CD14-positive monocyte (primary cell): ENCODE measurements at regions not wholly inside any gene's neighbourhood (a gene's known extent, or its start where the extent isn't known, plus 50 kb on each side); places are given as distances from the start of the nearest gene placed in this dataset.

ENCODE experiments used
- DNase-seq, 3 donors: peaks; one replicate each; pipeline ENCODE4 v3.0.0-alpha.2; 2011 to 2022
- H2AFZ ChIP-seq: 2 replicates; pipeline ENCODE4 v1.6.0; 2012; ENCODE audit warnings: mild to moderate bottlenecking, low read depth, low read length, inconsistent platforms; ENCODE audit not compliant: insufficient read depth, poor library complexity, severe bottlenecking
- H3K27ac ChIP-seq, 2 donors: 1 replicate in 1 of 2; 2 replicates in 1 of 2; pipeline ENCODE4 v1.5.1; 2012 to 2013; ENCODE audit warnings: low read length in 2 of 2, control low read depth in 1 of 2, inconsistent platforms in 1 of 2, low read depth in 1 of 2, mild to moderate bottlenecking in 1 of 2
- H3K27me3 ChIP-seq, 2 donors: one replicate each; pipeline versions ENCODE4 v1.6.0 to v1.6.1; 2011 to 2013; ENCODE audit warnings: low read length in 2 of 2; ENCODE audit not compliant: control insufficient read depth in 2 of 2, insufficient read depth in 2 of 2
- H3K36me3 ChIP-seq, 2 donors: replicated peaks in 1 of 2; 1 replicate in 1 of 2; 2 replicates in 1 of 2; pipeline versions ENCODE4 v1.5.1 to v1.6.1; 2012 to 2013; ENCODE audit warnings: low read length in 2 of 2, control low read depth in 1 of 2, inconsistent platforms in 1 of 2, mild to moderate bottlenecking in 1 of 2; ENCODE audit not compliant: insufficient read depth in 2 of 2, control insufficient read depth in 1 of 2
- H3K4me1 ChIP-seq, 2 donors: 1 replicate in 1 of 2; 2 replicates in 1 of 2; pipeline versions ENCODE4 v1.5.1 to v1.6.1; 2012 to 2013; ENCODE audit warnings: low read length in 2 of 2, control low read depth in 1 of 2, inconsistent platforms in 1 of 2, mild to moderate bottlenecking in 1 of 2, moderate library complexity in 1 of 2; ENCODE audit not compliant: insufficient read depth in 2 of 2, control insufficient read depth in 1 of 2
- H3K4me2 ChIP-seq: replicated peaks from 2 replicates; pipeline ENCODE3; 2012; ENCODE audit warnings: low read length, moderate library complexity, mild to moderate bottlenecking; ENCODE audit not compliant: poor library complexity, severe bottlenecking; ENCODE audit errors: extremely low read depth
- H3K4me3 ChIP-seq, 3 experiments: fragments of 200-600 bp in 1 of 3; sonication (generic) in 1 of 3; replicated peaks in 1 of 3; 1 replicate in 2 of 3; 2 replicates in 1 of 3; pipeline ENCODE4 v1.5.1; 2011 to 2013; ENCODE audit warnings: low read length in 3 of 3, mild to moderate bottlenecking in 3 of 3, control low read depth in 2 of 3, low read depth in 2 of 3, inconsistent platforms in 1 of 3, moderate library complexity in 1 of 3
- H3K79me2 ChIP-seq: 2 replicates; pipeline ENCODE4 v1.6.0; 2012; ENCODE audit warnings: mild to moderate bottlenecking, control low read depth, inconsistent platforms, low read length, moderate library complexity; ENCODE audit not compliant: insufficient read depth
- H3K9ac ChIP-seq: 2 replicates; pipeline ENCODE4 v1.6.0; 2017; ENCODE audit warnings: low read length, mild to moderate bottlenecking; ENCODE audit not compliant: insufficient read depth, poor library complexity, severe bottlenecking
- H3K9me3 ChIP-seq, 2 donors: replicated peaks in 1 of 2; 1 replicate in 1 of 2; 2 replicates in 1 of 2; pipeline versions ENCODE4 v1.5.1 to v1.6.1; 2012 to 2013; ENCODE audit warnings: low read length in 2 of 2, control low read depth in 1 of 2; ENCODE audit not compliant: control insufficient read depth in 1 of 2, insufficient read depth in 1 of 2
- H4K20me1 ChIP-seq: 2 replicates; pipeline ENCODE4 v1.6.0; 2012; ENCODE audit warnings: mild to moderate bottlenecking, low read length, control low read depth, moderate library complexity; ENCODE audit not compliant: insufficient read depth
- H3K27ac Mint-ChIP-seq, 7 donors: one replicate each; pipeline ENCODE4 v1.8.0; 2020; ENCODE audit warnings: mild to moderate bottlenecking in 7 of 7, mixed read lengths in 7 of 7, moderate library complexity in 6 of 7, inconsistent platforms in 2 of 7
- H3K27me3 Mint-ChIP-seq, 3 donors: one replicate each; pipeline ENCODE4 v1.8.0; 2021 to 2022; ENCODE audit warnings: low read depth in 3 of 3, mild to moderate bottlenecking in 3 of 3, mixed read lengths in 3 of 3, moderate library complexity in 3 of 3, inconsistent platforms in 1 of 3
- H3K36me3 Mint-ChIP-seq, 2 donors: one replicate each; pipeline ENCODE4 v1.8.0; 2020; ENCODE audit warnings: mixed read lengths in 2 of 2, inconsistent platforms in 1 of 2, mild to moderate bottlenecking in 1 of 2
- H3K4me1 Mint-ChIP-seq: one replicate; pipeline ENCODE4 v1.8.0; 2020; ENCODE audit warnings: mild to moderate bottlenecking, mixed read lengths
- H3K4me3 Mint-ChIP-seq, 2 donors: one replicate each; pipeline ENCODE4 v1.8.0; 2020; ENCODE audit warnings: mild to moderate bottlenecking in 2 of 2, mixed read lengths in 2 of 2, moderate library complexity in 1 of 2
- H3K9me3 Mint-ChIP-seq, 7 donors: one replicate each; pipeline ENCODE4 v1.8.0; 2020 to 2022; ENCODE audit warnings: mixed read lengths in 7 of 7, mild to moderate bottlenecking in 6 of 7, moderate library complexity in 6 of 7, inconsistent platforms in 2 of 7
- WGBS: methylation state at CpG from one replicate; pipeline ENCODE4 v1.1.5; 2013; ENCODE audit warnings: missing lambda C conversion rate; ENCODE audit not compliant: insufficient coverage; 5-methylcytosine and 5-hydroxymethylcytosine counted together
- intact Hi-C, 2 donors: fragments of 100-400 bp; cut with micrococcal nuclease; formaldehyde crosslinking; loops; one replicate each; pipeline versions ENCODE4 v1.15.0 to v1.15.1; 2023
- TF ChIP-seq, protein P1 (sequence below): fragments of 200-600 bp; IDR thresholded peaks from one replicate; pipeline ENCODE4 v1.8.0; 2022; ENCODE audit warnings: antibody characterized with exemption, mild to moderate bottlenecking

- TF ChIP-seq, protein P1, sequence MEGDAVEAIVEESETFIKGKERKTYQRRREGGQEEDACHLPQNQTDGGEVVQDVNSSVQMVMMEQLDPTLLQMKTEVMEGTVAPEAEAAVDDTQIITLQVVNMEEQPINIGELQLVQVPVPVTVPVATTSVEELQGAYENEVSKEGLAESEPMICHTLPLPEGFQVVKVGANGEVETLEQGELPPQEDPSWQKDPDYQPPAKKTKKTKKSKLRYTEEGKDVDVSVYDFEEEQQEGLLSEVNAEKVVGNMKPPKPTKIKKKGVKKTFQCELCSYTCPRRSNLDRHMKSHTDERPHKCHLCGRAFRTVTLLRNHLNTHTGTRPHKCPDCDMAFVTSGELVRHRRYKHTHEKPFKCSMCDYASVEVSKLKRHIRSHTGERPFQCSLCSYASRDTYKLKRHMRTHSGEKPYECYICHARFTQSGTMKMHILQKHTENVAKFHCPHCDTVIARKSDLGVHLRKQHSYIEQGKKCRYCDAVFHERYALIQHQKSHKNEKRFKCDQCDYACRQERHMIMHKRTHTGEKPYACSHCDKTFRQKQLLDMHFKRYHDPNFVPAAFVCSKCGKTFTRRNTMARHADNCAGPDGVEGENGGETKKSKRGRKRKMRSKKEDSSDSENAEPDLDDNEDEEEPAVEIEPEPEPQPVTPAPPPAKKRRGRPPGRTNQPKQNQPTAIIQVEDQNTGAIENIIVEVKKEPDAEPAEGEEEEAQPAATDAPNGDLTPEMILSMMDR = no peak
- 100% methylated on average over 1 of the region's 2 CpGs for WGBS
- H3K27ac ChIP-seq = no peak overlapping the region
- DNase-seq = no peak
- Mint-ChIP-seq H3K4me3 (no peak overlapping the region), H3K36me3 (no peaks in the 10 kb centered on the region), H3K27me3 (peaks cover 0 to 1% (median 0%) of the 10 kb centered on the region in 3 donors), H3K9me3 (peaks cover 0 to 3% (median 0%) of the 10 kb centered on the region in 7 donors), H3K27ac (no peak overlapping the region), H3K4me1 (no peaks in the 10 kb centered on the region)
- H3K9ac ChIP-seq = no peak overlapping the region
- no peak overlapping the region for H2AFZ ChIP-seq
- H3K4me1 ChIP-seq = no peaks in the 10 kb centered on the region
- H3K27me3 ChIP-seq = no peaks in the 10 kb centered on the region
- no peaks in the 10 kb centered on the region for H3K9me3 ChIP-seq
- intact Hi-C loops = no loop called here
- no peak overlapping the region for H3K4me2 ChIP-seq
- H3K4me3 ChIP-seq = no peak overlapping the region
- H3K36me3 ChIP-seq = no peaks in the 10 kb centered on the region
- no peaks in the 10 kb centered on the region for H4K20me1 ChIP-seq
- H3K79me2 ChIP-seq = no peaks in the 10 kb centered on the region
Observed at GRCh38 chr16:61005952-61006351, 1030.3 kb downstream of the CDH8 start.

DNA sequence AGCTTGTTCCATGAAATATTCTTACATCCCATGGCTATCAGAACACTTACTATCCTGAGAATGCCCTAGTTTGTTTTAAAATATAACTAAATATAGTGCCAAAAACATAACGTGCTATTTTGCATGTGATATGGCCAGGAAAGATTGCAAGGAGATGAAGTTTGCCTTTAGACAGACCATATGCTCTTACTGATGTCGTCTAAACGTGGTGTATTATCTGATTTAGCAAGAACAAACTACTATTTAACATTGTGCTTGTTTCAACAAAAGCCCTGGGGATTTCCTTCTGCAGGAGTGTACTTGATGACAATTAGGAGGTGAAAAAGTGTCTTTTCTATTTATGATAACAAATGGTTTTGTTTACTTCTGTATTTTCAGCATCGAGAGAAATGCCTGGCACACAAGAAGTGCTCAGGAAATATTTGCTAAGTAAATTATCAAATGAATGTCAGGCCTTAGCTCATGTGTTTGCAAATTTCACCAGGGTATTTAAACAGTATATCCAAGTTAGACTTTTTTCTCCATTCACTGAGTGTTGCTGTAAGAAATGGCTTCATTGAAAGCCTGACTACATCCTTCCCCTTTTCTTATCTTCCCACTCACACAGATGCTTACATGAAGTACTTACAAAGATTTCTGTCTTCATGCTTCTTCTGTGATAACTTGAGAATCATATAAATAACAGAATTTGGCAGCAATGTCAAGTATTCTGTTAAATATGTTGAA, 1033.6 kb downstream of the CDH8 start:
- intact Hi-C loops = no loop called here
- no peak overlapping the region for H3K4me3 ChIP-seq
- DNase-seq = no peak
- Mint-ChIP-seq H3K4me1 (no peaks in the 10 kb centered on the region), H3K4me3 (no peak overlapping the region), H3K27ac (no peak overlapping the region), H3K27me3 (peaks cover 0 to 1% (median 0%) of the 10 kb centered on the region in 3 donors), H3K9me3 (peaks cover 0 to 3% (median 0%) of the 10 kb centered on the region in 7 donors), H3K36me3 (no peaks in the 10 kb centered on the region)
- H3K4me2 ChIP-seq = no peak overlapping the region
- no peak overlapping the region for H3K27ac ChIP-seq
- TF ChIP-seq, protein P1 = no peak
- H3K9me3 ChIP-seq = no peaks in the 10 kb centered on the region
- no peaks in the 10 kb centered on the region for H4K20me1 ChIP-seq
- H3K36me3 ChIP-seq = no peaks in the 10 kb centered on the region
- H3K9ac ChIP-seq = no peak overlapping the region
- H2AFZ ChIP-seq = no peak overlapping the region
- no peaks in the 10 kb centered on the region for H3K79me2 ChIP-seq
- WGBS = no CpG with 5 or more reads among the region's 4 CpGs
- no peaks in the 10 kb centered on the region for H3K27me3 ChIP-seq
- no peaks in the 10 kb centered on the region for H3K4me1 ChIP-seq
